ENCODE measurements at regions not wholly inside any gene's neighbourhood (a gene's known extent, or its start where the extent isn't known, plus 50 kb on each side); places are given as distances from the start of the nearest gene placed in this dataset.

GRCh38 chr7:55280031-55280454, 85.1 kb upstream of the LANCL2 start:
- no peak overlapping the region for H3K4me3 Mint-ChIP-seq
- DNase-seq: no peak
- ATAC-seq (ENCODE audit: low read depth): peak; percentile 69
- TF ChIP-seq CTCF (IDR thresholded peaks at IDR 0.05): no peak
- H3K27ac Mint-ChIP-seq: no peak overlapping the region
- no peaks in the 10 kb centered on the region for H3K27me3 Mint-ChIP-seq
- CTCF ChIA-PET: interaction anchor here (1.3 to 5.3 kb wide), 3 partner anchors 86 to 794 kb away, joined by 3 to 33 read pairs (median 3); no protein-coding TSS in a partner anchor
- H3K36me3 Mint-ChIP-seq (ENCODE audit: low read depth): no peaks in the 10 kb centered on the region
- POLR2A ChIA-PET: interaction anchor here (0.5 kb wide), 1 partner anchor 231 kb away, joined by 4 read pairs; no protein-coding TSS in a partner anchor
- H3K9me3 Mint-ChIP-seq: no peaks in the 10 kb centered on the region
- H3K4me1 Mint-ChIP-seq: no peaks in the 10 kb centered on the region
- intact Hi-C loops (cut with micrococcal nuclease): loop anchor here (1.0 to 10.0 kb wide), 7 partner anchors 87 to 794 kb away; partner anchors contain the start of genes LANCL2 and NIPSNAP2

- Mint-ChIP-seq H3K9me3 (no peaks in the 10 kb centered on the region), H3K27me3 (peaks cover 2% of the 10 kb centered on the region), H3K27ac (no peak overlapping the region), H3K4me3 (no peak overlapping the region), H3K4me1 (no peaks in the 10 kb centered on the region), H3K36me3 (ENCODE audit: low read depth) (no peaks in the 10 kb centered on the region)
- DNase-seq (no peak), ATAC-seq (ENCODE audit: low read depth) (no peak)
- CTCF ChIA-PET: no interaction called here
- intact Hi-C loops (cut with micrococcal nuclease): loop anchor here (10.0 kb wide), 1 partner anchor 439 kb away; no protein-coding TSS in a partner anchor
- TF ChIP-seq CTCF (IDR thresholded peaks at IDR 0.05): no peak
- POLR2A ChIA-PET: no interaction called here
These were observed 79.5 kb upstream of the LANCL2 start for GRCh38 chr7:55285665-55286064.

- CTCF ChIA-PET: no interaction called here
- Mint-ChIP-seq H3K4me1 (no peaks in the 10 kb centered on the region), H3K27ac (no peak overlapping the region), H3K4me3 (no peak overlapping the region), H3K27me3 (peaks cover 2% of the 10 kb centered on the region), H3K36me3 (ENCODE audit: low read depth) (no peaks in the 10 kb centered on the region), H3K9me3 (no peaks in the 10 kb centered on the region)
- TF ChIP-seq CTCF (IDR thresholded peaks at IDR 0.05): no peak
- DNase-seq (no peak), ATAC-seq (ENCODE audit: low read depth) (no peak)
- POLR2A ChIA-PET: no interaction called here
- intact Hi-C loops (cut with micrococcal nuclease): loop anchor here (10.0 kb wide), 1 partner anchor 438 kb away; no protein-coding TSS in a partner anchor
These were observed 78.5 kb upstream of the LANCL2 start for GRCh38 chr7:55286666-55287065.

GRCh38 chr7:55288070-55288824, 76.9 kb upstream of the LANCL2 start:
- no peak for TF ChIP-seq CTCF (IDR thresholded peaks at IDR 0.05)
- H3K36me3 Mint-ChIP-seq (ENCODE audit: low read depth): no peaks in the 10 kb centered on the region
- DNase-seq (no peak), ATAC-seq (ENCODE audit: low read depth) (no peak)
- ChIA-PET CTCF (interaction anchor here (0.9 kb wide), 1 partner anchor 126 kb away, joined by 3 read pairs; no protein-coding TSS in a partner anchor), POLR2A (no interaction called here)
- no peaks in the 10 kb centered on the region for H3K4me1 Mint-ChIP-seq
- no peaks in the 10 kb centered on the region for H3K9me3 Mint-ChIP-seq
- peaks cover 12% of the 10 kb centered on the region for H3K27me3 Mint-ChIP-seq
- intact Hi-C loops (cut with micrococcal nuclease): loop anchor here (10.0 kb wide), 1 partner anchor 437 kb away; no protein-coding TSS in a partner anchor
- H3K4me3 Mint-ChIP-seq: no peak overlapping the region
- no peak overlapping the region for H3K27ac Mint-ChIP-seq

GRCh38 chr7:55296070-55296469, 69.1 kb upstream of the LANCL2 start:
- Mint-ChIP-seq H3K4me1 (no peaks in the 10 kb centered on the region), H3K27me3 (peaks cover 24% of the 10 kb centered on the region), H3K4me3 (no peak overlapping the region), H3K9me3 (no peaks in the 10 kb centered on the region), H3K36me3 (ENCODE audit: low read depth) (no peaks in the 10 kb centered on the region), H3K27ac (no peak overlapping the region)
- ChIA-PET CTCF (interaction anchor here (1.3 kb wide), 1 partner anchor 19 kb away, joined by 7 read pairs; no protein-coding TSS in a partner anchor), POLR2A (interaction anchor here (0.7 kb wide), 1 partner anchor 276 kb away, joined by 14 read pairs; no protein-coding TSS in a partner anchor)
- TF ChIP-seq CTCF (IDR thresholded peaks at IDR 0.05): no peak
- ATAC-seq (ENCODE audit: low read depth) (no peak), DNase-seq (no peak)
- intact Hi-C loops (cut with micrococcal nuclease): no loop called here
